ENCODE measurements at regions not wholly inside any gene's neighbourhood (a gene's known extent, or its start where the extent isn't known, plus 50 kb on each side); places are given as distances from the start of the nearest gene placed in this dataset.

GRCh38 chr7:25382869-25383268, 154.6 kb upstream of the NPVF start:
- no peak for ATAC-seq
- DNase-seq, result no peak
- no peak for TF ChIP-seq CTCF (IDR thresholded peaks at IDR 0.05)
- Histone ChIP-seq H3K4me1 (ENCODE audit: low read depth) (no peaks in the 10 kb centered on the region), H3K36me3 (ENCODE audit: low read depth) (no peaks in the 10 kb centered on the region), H3K9me3 (no peaks in the 10 kb centered on the region), H3K4me3 (no peak overlapping the region)
- intact Hi-C loops (cut with DNase I, micrococcal nuclease), result no loop called here

- DNase-seq, result no peak
- intact Hi-C loops (cut with DNase I, micrococcal nuclease), result no loop called here
- TF ChIP-seq CTCF (IDR thresholded peaks at IDR 0.05), result no peak
- Histone ChIP-seq H3K4me3 (no peak overlapping the region), H3K4me1 (ENCODE audit: low read depth) (no peaks in the 10 kb centered on the region), H3K9me3 (no peaks in the 10 kb centered on the region), H3K36me3 (ENCODE audit: low read depth) (no peaks in the 10 kb centered on the region)
- ATAC-seq, result no peak
Observed at GRCh38 chr7:25383402-25383801, 155.1 kb upstream of the NPVF start.

- Histone ChIP-seq H3K4me3 (no peak overlapping the region), H3K9me3 (no peaks in the 10 kb centered on the region), H3K36me3 (ENCODE audit: low read depth) (no peaks in the 10 kb centered on the region), H3K4me1 (ENCODE audit: low read depth) (no peaks in the 10 kb centered on the region)
- intact Hi-C loops (cut with DNase I, micrococcal nuclease), result loop anchor here in 1 of 2 donors (5.0 kb wide), 1 partner anchor 123 kb away; no protein-coding TSS in a partner anchor
- no peak for DNase-seq
- no peak for TF ChIP-seq CTCF (IDR thresholded peaks at IDR 0.05)
- no peak for ATAC-seq
Observed at GRCh38 chr7:25384788-25385505, 156.7 kb upstream of the NPVF start.

- intact Hi-C loops (cut with DNase I, micrococcal nuclease), result loop anchor here in 1 of 2 donors (5.0 kb wide), 1 partner anchor 123 kb away; no protein-coding TSS in a partner anchor
- Histone ChIP-seq H3K4me3 (no peak overlapping the region), H3K9me3 (no peaks in the 10 kb centered on the region), H3K4me1 (ENCODE audit: low read depth) (no peaks in the 10 kb centered on the region), H3K36me3 (ENCODE audit: low read depth) (no peaks in the 10 kb centered on the region)
- DNase-seq (no peak), ATAC-seq (no peak)
- TF ChIP-seq CTCF (IDR thresholded peaks at IDR 0.05), result no peak
Observed at GRCh38 chr7:25385506-25386136, 157.3 kb upstream of the NPVF start.

GRCh38 chr7:25386311-25386744, 158.0 kb upstream of the NPVF start:
- TF ChIP-seq CTCF (IDR thresholded peaks at IDR 0.05), result no peak
- DNase-seq (no peak), ATAC-seq (no peak)
- H3K9me3 ChIP-seq, result no peaks in the 10 kb centered on the region
- H3K4me3 ChIP-seq, result no peak overlapping the region
- no peaks in the 10 kb centered on the region for H3K4me1 ChIP-seq (ENCODE audit: low read depth)
- intact Hi-C loops (cut with DNase I, micrococcal nuclease), result loop anchor here in 1 of 2 donors (5.0 kb wide), 1 partner anchor 124 kb away; no protein-coding TSS in a partner anchor
- H3K36me3 ChIP-seq (ENCODE audit: low read depth), result no peaks in the 10 kb centered on the region
